ENCODE measurements at regions not wholly inside any gene's neighbourhood (a gene's known extent, or its start where the extent isn't known, plus 50 kb on each side); places are given as distances from the start of the nearest gene placed in this dataset.

GRCh38 chr14:71396050-71396677 is 488.9 kb downstream of the PCNX1 start:
- TF ChIP-seq ZNF274 (IDR thresholded peaks at IDR 0.05; ENCODE audit: low read depth, low read length) (no peak), YY1 (IDR thresholded peaks at IDR 0.05; ENCODE audit: insufficient read depth, insufficient read length) (no peak)
